ENCODE measurements at regions not wholly inside any gene's neighbourhood (a gene's known extent, or its start where the extent isn't known, plus 50 kb on each side); places are given as distances from the start of the nearest gene placed in this dataset.

- CTCF ChIA-PET = no interaction called here
- Histone ChIP-seq H3K79me2 (ENCODE audit: control insufficient read depth, insufficient read depth, low read length) (no peaks in the 10 kb centered on the region), H4K20me1 (ENCODE audit: control insufficient read depth, insufficient read depth, low read length, poor library complexity, severe bottlenecking) (no peaks in the 10 kb centered on the region), H3K27ac (ENCODE audit: low read length in 2 of 2) (no peak overlapping the region), H3K9ac (ENCODE audit: low read length) (no peak overlapping the region), H3K9me3 (ENCODE audit: control extremely low read depth in 1 of 3, control insufficient read depth in 2 of 3, insufficient read depth in 1 of 3, low read length in 2 of 3) (no peaks in the 10 kb centered on the region), H3K4me1 (ENCODE audit: control insufficient read depth in 2 of 2, insufficient read depth in 2 of 2, low read length in 2 of 2) (no peaks in the 10 kb centered on the region), H3K4me2 (replicated peaks; ENCODE audit: low read depth, low read length, poor library complexity, severe bottlenecking) (no peak overlapping the region), H2AFZ (ENCODE audit: insufficient read depth, low read depth, low read length, poor library complexity, severe bottlenecking) (no peak overlapping the region), H3K4me3 (ENCODE audit: control extremely low read depth in 1 of 5, extremely low read depth in 1 of 5, insufficient read depth in 1 of 5, low read depth in 2 of 5, low read length in 4 of 5) (no peak overlapping the region), H3K36me3 (replicated peaks in 1 of 2; ENCODE audit: control extremely low read depth in 1 of 2, control insufficient read depth in 1 of 2, extremely low read depth in 1 of 2, insufficient read depth in 2 of 2, low read length in 1 of 2) (no peaks in the 10 kb centered on the region), H3K27me3 (replicated peaks in 1 of 4; ENCODE audit: control extremely low read depth in 1 of 4, control insufficient read depth in 3 of 4, insufficient read depth in 4 of 4, low read length in 3 of 4) (no peaks in the 10 kb centered on the region)
- Mint-ChIP-seq H3K4me1 (no peaks in the 10 kb centered on the region), H3K27ac (no peak overlapping the region), H3K27me3 (no peaks in the 10 kb centered on the region), H3K9me3 (ENCODE audit: insufficient read depth) (no peaks in the 10 kb centered on the region), H3K4me3 (no peak overlapping the region)
- WGBS (ENCODE audit: insufficient coverage) = no CpG with 5 or more reads among the region's 3 CpGs
- TF ChIP-seq EZH2 (IDR thresholded peaks at IDR 0.05; ENCODE audit: borderline replicate concordance, insufficient read depth, low read depth, low read length, poor library complexity, severe bottlenecking) = no peak
- TF ChIP-seq CTCF (IDR thresholded peaks at IDR 0.05) = no peak
- ATAC-seq (ENCODE audit: low read depth) (no peak), DNase-seq (no peak)
- POLR2A ChIA-PET = no interaction called here
- intact Hi-C loops (cut with micrococcal nuclease) = no loop called here
Measured at GRCh38 chrX:139002319-139002718, 290.8 kb upstream of the FGF13 start.

- Histone ChIP-seq H3K79me2 (ENCODE audit: control insufficient read depth, insufficient read depth, low read length) (no peaks in the 10 kb centered on the region), H4K20me1 (ENCODE audit: control insufficient read depth, insufficient read depth, low read length, poor library complexity, severe bottlenecking) (no peaks in the 10 kb centered on the region), H3K9ac (ENCODE audit: low read length) (no peak overlapping the region), H3K27me3 (replicated peaks in 1 of 4; ENCODE audit: control extremely low read depth in 1 of 4, control insufficient read depth in 3 of 4, insufficient read depth in 4 of 4, low read length in 3 of 4) (no peaks in the 10 kb centered on the region), H3K4me3 (ENCODE audit: control extremely low read depth in 1 of 5, extremely low read depth in 1 of 5, insufficient read depth in 1 of 5, low read depth in 2 of 5, low read length in 4 of 5) (no peak overlapping the region), H3K9me3 (ENCODE audit: control extremely low read depth in 1 of 3, control insufficient read depth in 2 of 3, insufficient read depth in 1 of 3, low read length in 2 of 3) (peaks cover 0 to 2% (median 0%) of the 10 kb centered on the region in 3 donors), H2AFZ (ENCODE audit: insufficient read depth, low read depth, low read length, poor library complexity, severe bottlenecking) (no peak overlapping the region), H3K4me2 (replicated peaks; ENCODE audit: low read depth, low read length, poor library complexity, severe bottlenecking) (no peak overlapping the region), H3K36me3 (replicated peaks in 1 of 2; ENCODE audit: control extremely low read depth in 1 of 2, control insufficient read depth in 1 of 2, extremely low read depth in 1 of 2, insufficient read depth in 2 of 2, low read length in 1 of 2) (no peaks in the 10 kb centered on the region), H3K4me1 (ENCODE audit: control insufficient read depth in 2 of 2, insufficient read depth in 2 of 2, low read length in 2 of 2) (no peaks in the 10 kb centered on the region), H3K27ac (ENCODE audit: low read length in 2 of 2) (no peak overlapping the region)
- Mint-ChIP-seq H3K27me3 (no peaks in the 10 kb centered on the region), H3K9me3 (ENCODE audit: insufficient read depth) (no peaks in the 10 kb centered on the region), H3K4me3 (no peak overlapping the region), H3K27ac (no peak overlapping the region), H3K4me1 (no peaks in the 10 kb centered on the region)
- WGBS (ENCODE audit: insufficient coverage) = 98% methylated on average over 7 of the region's 11 CpGs
- no peak for TF ChIP-seq CTCF (IDR thresholded peaks at IDR 0.05)
- TF ChIP-seq EZH2 (IDR thresholded peaks at IDR 0.05; ENCODE audit: borderline replicate concordance, insufficient read depth, low read depth, low read length, poor library complexity, severe bottlenecking) = no peak
- intact Hi-C loops (cut with micrococcal nuclease) = no loop called here
- ATAC-seq (ENCODE audit: low read depth) (no peak), DNase-seq (no peak)
- ChIA-PET POLR2A (no interaction called here), CTCF (no interaction called here)
Measured at GRCh38 chrX:138996268-138996667, 284.8 kb upstream of the FGF13 start.
